DND-41 (cell line): ENCODE measurements at regions not wholly inside any gene's neighbourhood (a gene's known extent, or its start where the extent isn't known, plus 50 kb on each side); places are given as distances from the start of the nearest gene placed in this dataset.

Experiments used
- ATAC-seq: fragments of 200-7000 bp; cut with Tn5 transposase; 3 replicates; pipeline ENCODE4 v1.9.1; 2021; ENCODE audit warnings: low read depth; ENCODE audit not compliant: insufficient read depth
- DNase-seq: peaks from one replicate; pipeline ENCODE4 v3.0.0-alpha.2; 2020
- H2AFZ ChIP-seq: 2 replicates; pipeline ENCODE4 v1.6.0; 2012; ENCODE audit warnings: low read depth, low read length
- H3K27ac ChIP-seq: 2 replicates; pipeline ENCODE4 v1.5.1; 2012; ENCODE audit warnings: low read length, inconsistent platforms
- H3K27me3 ChIP-seq: fragments of 200-600 bp; sonication (generic); 2 replicates; pipeline ENCODE4 v1.6.0; 2012; ENCODE audit warnings: low read length, mild to moderate bottlenecking, inconsistent platforms; ENCODE audit not compliant: insufficient read depth, poor library complexity
- H3K36me3 ChIP-seq: 2 replicates; pipeline ENCODE4 v1.5.1; 2012; ENCODE audit warnings: low read length, inconsistent platforms; ENCODE audit not compliant: insufficient read depth
- H3K4me1 ChIP-seq: 2 replicates; pipeline ENCODE4 v1.5.1; 2012; ENCODE audit warnings: mild to moderate bottlenecking, low read length; ENCODE audit not compliant: insufficient read depth
- H3K4me2 ChIP-seq: 2 replicates; pipeline ENCODE4 v1.6.0; 2012; ENCODE audit warnings: mild to moderate bottlenecking, moderate library complexity, low read length, inconsistent platforms; ENCODE audit not compliant: insufficient read depth
- H3K4me3 ChIP-seq, 2 experiments: fragments of 200-600 bp in 1 of 2; shearing (Covaris generic) in 1 of 2; 2 replicates each; pipeline ENCODE4 v1.5.1; 2012 to 2016; ENCODE audit warnings: inconsistent platforms in 2 of 2, low read length in 2 of 2, mild to moderate bottlenecking in 2 of 2, low read depth in 1 of 2, moderate library complexity in 1 of 2
- H3K79me2 ChIP-seq: 2 replicates; pipeline ENCODE4 v1.6.0; 2012; ENCODE audit warnings: low read length, inconsistent platforms; ENCODE audit not compliant: insufficient read depth
- H3K9ac ChIP-seq: 2 replicates; pipeline ENCODE4 v1.6.0; 2012; ENCODE audit warnings: low read depth, mild to moderate bottlenecking, inconsistent platforms, low read length, moderate library complexity
- H3K9me3 ChIP-seq: 2 replicates; pipeline ENCODE4 v1.5.1; 2012; ENCODE audit warnings: low read length, moderate library complexity, mild to moderate bottlenecking, inconsistent platforms; ENCODE audit not compliant: insufficient read depth, severe bottlenecking
- H4K20me1 ChIP-seq: 2 replicates; pipeline ENCODE4 v1.6.0; 2012; ENCODE audit warnings: low read length; ENCODE audit not compliant: insufficient read depth
- EZH2 ChIP-seq: IDR thresholded peaks from 3 replicates; pipeline ENCODE4 v1.6.1; 2012; ENCODE audit warnings: borderline replicate concordance, low read depth, mild to moderate bottlenecking, moderate library complexity, low read length, inconsistent platforms; ENCODE audit not compliant: severe bottlenecking
- TF ChIP-seq, protein P1 (sequence below): IDR thresholded peaks from 2 replicates; pipeline ENCODE4 v1.5.1; 2012; ENCODE audit warnings: borderline replicate concordance, low read length, moderate library complexity, mild to moderate bottlenecking; ENCODE audit not compliant: poor library complexity, severe bottlenecking; ENCODE audit errors: extremely low read depth

- ATAC-seq, result no peak
- H3K9ac ChIP-seq, result no peak overlapping the region
- H2AFZ ChIP-seq, result no peak overlapping the region
Observed at GRCh38 chr2:220107380-220107791, 480.0 kb downstream of the SLC4A3 start.

GRCh38 chr2:220114443-220114842, 487.0 kb downstream of the SLC4A3 start:
- no peak for TF ChIP-seq EZH2
- TF ChIP-seq, protein P1, sequence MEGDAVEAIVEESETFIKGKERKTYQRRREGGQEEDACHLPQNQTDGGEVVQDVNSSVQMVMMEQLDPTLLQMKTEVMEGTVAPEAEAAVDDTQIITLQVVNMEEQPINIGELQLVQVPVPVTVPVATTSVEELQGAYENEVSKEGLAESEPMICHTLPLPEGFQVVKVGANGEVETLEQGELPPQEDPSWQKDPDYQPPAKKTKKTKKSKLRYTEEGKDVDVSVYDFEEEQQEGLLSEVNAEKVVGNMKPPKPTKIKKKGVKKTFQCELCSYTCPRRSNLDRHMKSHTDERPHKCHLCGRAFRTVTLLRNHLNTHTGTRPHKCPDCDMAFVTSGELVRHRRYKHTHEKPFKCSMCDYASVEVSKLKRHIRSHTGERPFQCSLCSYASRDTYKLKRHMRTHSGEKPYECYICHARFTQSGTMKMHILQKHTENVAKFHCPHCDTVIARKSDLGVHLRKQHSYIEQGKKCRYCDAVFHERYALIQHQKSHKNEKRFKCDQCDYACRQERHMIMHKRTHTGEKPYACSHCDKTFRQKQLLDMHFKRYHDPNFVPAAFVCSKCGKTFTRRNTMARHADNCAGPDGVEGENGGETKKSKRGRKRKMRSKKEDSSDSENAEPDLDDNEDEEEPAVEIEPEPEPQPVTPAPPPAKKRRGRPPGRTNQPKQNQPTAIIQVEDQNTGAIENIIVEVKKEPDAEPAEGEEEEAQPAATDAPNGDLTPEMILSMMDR, result no peak
- H3K36me3 ChIP-seq, result no peaks in the 10 kb centered on the region
- no peak overlapping the region for H3K4me3 ChIP-seq
- H3K27ac ChIP-seq, result no peak overlapping the region
- H3K9me3 ChIP-seq, result no peaks in the 10 kb centered on the region
- no peak overlapping the region for H3K4me2 ChIP-seq
- H3K27me3 ChIP-seq, result no peaks in the 10 kb centered on the region
- H4K20me1 ChIP-seq, result no peaks in the 10 kb centered on the region
- no peaks in the 10 kb centered on the region for H3K4me1 ChIP-seq
- DNase-seq (no peak), ATAC-seq (no peak)
- H3K79me2 ChIP-seq, result no peaks in the 10 kb centered on the region
- no peak overlapping the region for H3K9ac ChIP-seq
- H2AFZ ChIP-seq, result no peak overlapping the region

More at GRCh38 chr2:220107380-220107791, 480.0 kb downstream of the SLC4A3 start:
- H3K79me2 ChIP-seq, result no peaks in the 10 kb centered on the region
- no peaks in the 10 kb centered on the region for H3K36me3 ChIP-seq
- no peaks in the 10 kb centered on the region for H3K4me1 ChIP-seq
- DNase-seq, result no peak
- H3K4me2 ChIP-seq, result no peak overlapping the region
- no peaks in the 10 kb centered on the region for H3K9me3 ChIP-seq
- H3K27me3 ChIP-seq, result peaks cover 3% of the 10 kb centered on the region
- H4K20me1 ChIP-seq, result no peaks in the 10 kb centered on the region
- no peak overlapping the region for H3K27ac ChIP-seq
- TF ChIP-seq, protein P1, result no peak
- no peak for TF ChIP-seq EZH2
- H3K4me3 ChIP-seq, result no peak overlapping the region

DNA sequence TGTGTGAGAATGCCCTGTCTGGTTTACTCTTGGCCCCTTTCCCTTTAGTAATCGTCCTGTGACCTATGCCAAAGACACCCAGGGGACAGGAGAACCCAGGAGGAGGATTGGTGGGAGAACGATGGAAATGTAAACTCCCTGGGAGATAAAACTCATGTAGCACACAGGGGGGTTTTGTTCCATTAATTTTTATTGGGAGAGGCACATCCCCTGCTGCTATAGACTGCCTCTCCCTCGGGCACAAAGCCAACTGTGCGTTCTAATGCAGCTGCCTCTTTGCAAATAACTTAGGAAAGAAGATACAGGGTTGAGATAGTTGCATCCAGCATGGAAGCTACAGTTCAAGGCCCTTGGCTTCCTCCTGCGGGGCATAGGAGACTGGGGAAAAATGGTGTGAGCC, 489.6 kb downstream of the SLC4A3 start:
- H3K27me3 ChIP-seq, result no peaks in the 10 kb centered on the region
- no peaks in the 10 kb centered on the region for H3K79me2 ChIP-seq
- no peak overlapping the region for H3K9ac ChIP-seq
- H3K27ac ChIP-seq, result no peak overlapping the region
- no peak overlapping the region for H2AFZ ChIP-seq
- no peaks in the 10 kb centered on the region for H3K9me3 ChIP-seq
- DNase-seq, result no peak
- no peak for TF ChIP-seq EZH2
- TF ChIP-seq, protein P1, result no peak
- ATAC-seq, result no peak
- H3K4me1 ChIP-seq, result no peaks in the 10 kb centered on the region
- H4K20me1 ChIP-seq, result no peaks in the 10 kb centered on the region
- H3K4me2 ChIP-seq, result no peak overlapping the region
- H3K4me3 ChIP-seq, result no peak overlapping the region
- H3K36me3 ChIP-seq, result no peaks in the 10 kb centered on the region

- Histone ChIP-seq H3K4me2 (no peak overlapping the region), H4K20me1 (no peaks in the 10 kb centered on the region), H3K79me2 (no peaks in the 10 kb centered on the region), H3K9me3 (no peaks in the 10 kb centered on the region), H3K9ac (no peak overlapping the region), H3K4me1 (no peaks in the 10 kb centered on the region), H3K27me3 (no peaks in the 10 kb centered on the region), H3K36me3 (no peaks in the 10 kb centered on the region), H2AFZ (no peak overlapping the region), H3K27ac (no peak overlapping the region), H3K4me3 (no peak overlapping the region)
- TF ChIP-seq EZH2, result no peak
- TF ChIP-seq, protein P1, result no peak
- DNase-seq (no peak), ATAC-seq (no peak)
Observed at GRCh38 chr2:220120041-220120440, 492.6 kb downstream of the SLC4A3 start.
